T-helper 2 cell treated with Interferon-gamma antibody and Interleukin-4, amounts not matched to agents 5 μg/mL and 100 μg/mL, for 36 hours (primary cell): ENCODE measurements at regions not wholly inside any gene's neighbourhood (a gene's known extent, or its start where the extent isn't known, plus 50 kb on each side); places are given as distances from the start of the nearest gene placed in this dataset.

ENCODE experiments used
- DNase-seq: peaks from one replicate; pipeline ENCODE4 v3.0.0; 2021; ENCODE audit warnings: low spot score
- H3K27ac Mint-ChIP-seq: one replicate; pipeline ENCODE4 v1.8.0; 2021; ENCODE audit warnings: mild to moderate bottlenecking, mixed read lengths
- H3K27me3 Mint-ChIP-seq: one replicate; pipeline ENCODE4 v1.8.0; 2021; ENCODE audit warnings: low read depth, mixed read lengths
- H3K36me3 Mint-ChIP-seq: one replicate; pipeline ENCODE4 v1.8.0; 2021; ENCODE audit warnings: low read depth, mixed read lengths
- H3K4me1 Mint-ChIP-seq: one replicate; pipeline ENCODE4 v1.8.0; 2021; ENCODE audit warnings: low read depth, mixed read lengths
- H3K4me3 Mint-ChIP-seq: one replicate; pipeline ENCODE4 v1.8.0; 2022; ENCODE audit warnings: mild to moderate bottlenecking, moderate library complexity, mixed read lengths
- H3K9me3 Mint-ChIP-seq: one replicate; pipeline ENCODE4 v1.8.0; 2021; ENCODE audit warnings: mixed read lengths

DNA sequence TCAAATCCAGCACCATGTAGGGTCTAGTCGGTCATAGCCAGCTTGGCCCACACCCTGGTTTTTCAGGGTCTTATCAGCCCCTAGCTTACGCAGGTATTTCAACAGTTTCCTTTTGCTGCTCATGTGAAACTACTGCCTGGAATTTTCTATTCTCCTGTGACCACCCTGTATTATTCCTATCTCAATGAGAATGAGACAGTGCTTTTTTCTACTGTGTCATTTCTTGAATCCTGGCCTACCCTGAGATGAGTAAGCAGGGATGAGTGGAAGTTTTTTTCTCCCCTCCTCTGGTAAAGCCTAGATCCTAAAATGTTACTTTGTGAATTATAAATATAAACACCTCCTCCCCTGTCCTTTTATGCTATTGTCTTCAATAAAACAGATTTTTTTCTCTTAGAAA lies 62.7 kb upstream of the ARID2 start:
- no peak for DNase-seq

DNA sequence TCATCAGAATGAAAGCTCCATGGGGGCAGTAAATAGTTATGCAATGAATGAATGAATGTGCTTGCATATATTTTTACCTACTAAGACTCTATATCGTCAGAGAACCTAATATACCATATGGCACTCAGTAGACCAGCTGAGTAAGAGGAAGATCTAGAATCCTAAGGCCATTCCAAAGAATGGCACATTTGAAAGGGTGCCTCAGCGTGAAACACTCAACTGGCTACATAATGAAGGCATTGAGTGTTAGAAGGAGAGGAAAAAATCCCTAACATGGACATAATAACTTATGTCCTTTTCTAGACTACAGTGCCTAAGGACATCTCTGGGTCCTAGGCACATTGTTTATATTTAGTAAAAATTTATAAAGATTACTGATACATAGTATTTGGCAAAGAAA lies 61.7 kb upstream of the ARID2 start:
- no peak overlapping the region for H3K4me3 Mint-ChIP-seq
- no peak for DNase-seq
- H3K27ac Mint-ChIP-seq: peak overlapping the region; percentile 42
- peaks cover 43% of the 10 kb centered on the region for H3K27me3 Mint-ChIP-seq
- H3K9me3 Mint-ChIP-seq: no peaks in the 10 kb centered on the region
- H3K4me1 Mint-ChIP-seq: peaks cover 47% of the 10 kb centered on the region
- peaks cover 16% of the 10 kb centered on the region for H3K36me3 Mint-ChIP-seq

More for the DNA sequence above, 62.7 kb upstream of the ARID2 start:
- H3K4me1 Mint-ChIP-seq: peaks cover 47% of the 10 kb centered on the region
- no peak overlapping the region for H3K4me3 Mint-ChIP-seq
- peaks cover 16% of the 10 kb centered on the region for H3K36me3 Mint-ChIP-seq
- H3K27me3 Mint-ChIP-seq: peaks cover 51% of the 10 kb centered on the region
- no peaks in the 10 kb centered on the region for H3K9me3 Mint-ChIP-seq
- no peak overlapping the region for H3K27ac Mint-ChIP-seq

DNA sequence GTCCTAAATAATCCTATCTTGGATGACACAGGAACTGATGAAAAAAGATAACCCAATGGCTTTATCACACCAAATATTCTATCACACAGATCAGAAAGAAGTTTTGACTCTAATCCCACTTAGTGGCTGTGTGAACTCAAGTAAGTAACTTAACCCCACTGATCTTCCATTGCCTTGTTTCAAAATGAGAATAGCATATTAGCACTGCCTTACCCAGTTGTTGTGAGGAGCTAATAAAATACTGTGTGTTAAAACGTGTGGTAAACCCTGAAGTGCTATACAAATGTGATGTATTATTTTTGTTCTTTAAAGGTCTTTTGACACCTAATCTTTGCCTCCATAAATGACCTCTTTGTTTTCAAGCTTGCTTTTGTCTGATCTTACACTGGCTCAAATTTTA lies 60.9 kb upstream of the ARID2 start:
- no peaks in the 10 kb centered on the region for H3K9me3 Mint-ChIP-seq
- peaks cover 40% of the 10 kb centered on the region for H3K4me1 Mint-ChIP-seq
- peak overlapping the region; percentile 72 for H3K4me3 Mint-ChIP-seq
- peaks cover 16% of the 10 kb centered on the region for H3K36me3 Mint-ChIP-seq
- H3K27ac Mint-ChIP-seq: peak overlapping the region; percentile 84
- no peak for DNase-seq
- H3K27me3 Mint-ChIP-seq: peaks cover 39% of the 10 kb centered on the region

DNA sequence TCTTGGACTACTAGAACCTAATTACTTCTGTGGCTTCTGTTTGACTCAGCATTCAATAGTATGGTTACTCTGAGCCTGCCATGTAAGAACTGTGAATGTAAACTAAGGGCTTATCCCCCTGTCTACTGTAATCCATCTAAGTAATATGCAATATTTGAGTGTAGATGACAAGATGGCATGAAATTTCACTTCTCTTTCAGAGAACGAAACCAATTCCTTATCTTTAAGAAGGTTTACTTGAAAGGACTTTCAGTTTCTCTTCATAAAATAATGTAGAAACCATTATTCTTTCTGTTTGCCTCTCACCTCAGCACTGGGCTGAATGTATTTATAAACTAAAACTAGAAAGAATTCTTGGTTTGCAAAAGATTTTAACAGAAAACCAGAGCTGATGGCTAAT lies 60.4 kb upstream of the ARID2 start:
- peaks cover 34% of the 10 kb centered on the region for H3K27me3 Mint-ChIP-seq
- peaks cover 37% of the 10 kb centered on the region for H3K4me1 Mint-ChIP-seq
- no peak for DNase-seq
- H3K4me3 Mint-ChIP-seq: peak overlapping the region; percentile 72
- peaks cover 16% of the 10 kb centered on the region for H3K36me3 Mint-ChIP-seq
- no peaks in the 10 kb centered on the region for H3K9me3 Mint-ChIP-seq
- H3K27ac Mint-ChIP-seq: peak overlapping the region; percentile 84

DNA sequence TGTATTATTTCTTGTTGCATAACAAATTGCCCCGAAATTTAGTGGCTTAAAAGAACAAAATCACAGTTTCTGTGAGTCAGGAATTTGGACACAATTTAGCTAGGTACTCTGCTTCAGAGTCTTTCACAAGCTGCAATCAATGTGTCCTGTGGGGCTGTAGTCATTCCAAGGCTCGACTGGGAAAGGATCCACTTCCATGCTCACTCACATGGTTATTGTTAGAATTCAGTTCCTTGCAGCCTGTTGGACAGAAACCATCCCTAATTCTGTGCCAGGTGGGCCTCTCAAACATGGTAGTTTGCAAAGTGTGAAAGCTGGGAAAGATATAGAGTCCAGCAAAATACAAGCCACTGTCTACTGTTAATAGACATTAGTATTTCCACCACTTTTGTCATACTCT lies 59.7 kb upstream of the ARID2 start:
- Mint-ChIP-seq H3K4me3 (peak overlapping the region; percentile 19), H3K27me3 (peaks cover 27% of the 10 kb centered on the region), H3K27ac (peak overlapping the region; percentile 53), H3K36me3 (peaks cover 13% of the 10 kb centered on the region), H3K9me3 (no peaks in the 10 kb centered on the region), H3K4me1 (peaks cover 33% of the 10 kb centered on the region)
- DNase-seq: no peak

DNA sequence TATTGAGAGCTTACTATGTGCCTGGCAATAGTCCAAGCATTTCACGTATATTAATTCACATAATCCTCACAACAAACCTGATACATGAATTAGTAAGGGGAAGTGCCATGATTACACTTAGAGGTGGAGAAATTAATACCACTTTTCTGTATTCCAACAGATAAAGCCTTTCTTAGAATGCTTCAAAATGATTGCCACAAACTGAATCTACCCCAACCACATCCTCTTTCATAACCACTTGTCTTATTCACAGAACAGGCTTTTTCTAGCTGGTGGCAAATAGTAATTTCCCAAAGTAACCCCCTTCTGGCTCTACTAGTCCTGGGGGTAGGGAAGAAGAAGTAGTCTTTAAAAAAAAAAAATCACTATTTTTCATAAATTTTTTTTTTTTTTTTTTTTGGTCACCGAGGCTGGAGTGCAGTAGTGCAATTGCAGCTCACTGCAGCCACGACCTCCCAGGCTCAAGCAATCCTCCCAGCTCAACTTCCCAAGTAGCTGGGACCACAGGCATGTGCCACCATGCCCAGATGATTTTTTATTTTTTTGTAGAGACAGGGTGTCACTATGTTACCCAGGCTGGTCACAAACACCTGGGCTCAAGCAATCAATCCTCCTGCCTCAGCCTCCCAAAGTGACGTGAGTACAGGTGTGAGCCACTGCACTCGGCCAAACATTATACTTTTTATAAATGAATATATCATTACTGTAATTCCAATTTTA lies 59.0 kb upstream of the ARID2 start:
- peaks cover 23% of the 10 kb centered on the region for H3K27me3 Mint-ChIP-seq
- DNase-seq: peak; percentile 23
- H3K27ac Mint-ChIP-seq: peak overlapping the region; percentile 69
- H3K4me1 Mint-ChIP-seq: peaks cover 31% of the 10 kb centered on the region
- peaks cover 11% of the 10 kb centered on the region for H3K36me3 Mint-ChIP-seq
- H3K4me3 Mint-ChIP-seq: peak overlapping the region; percentile 43
- no peaks in the 10 kb centered on the region for H3K9me3 Mint-ChIP-seq

DNA sequence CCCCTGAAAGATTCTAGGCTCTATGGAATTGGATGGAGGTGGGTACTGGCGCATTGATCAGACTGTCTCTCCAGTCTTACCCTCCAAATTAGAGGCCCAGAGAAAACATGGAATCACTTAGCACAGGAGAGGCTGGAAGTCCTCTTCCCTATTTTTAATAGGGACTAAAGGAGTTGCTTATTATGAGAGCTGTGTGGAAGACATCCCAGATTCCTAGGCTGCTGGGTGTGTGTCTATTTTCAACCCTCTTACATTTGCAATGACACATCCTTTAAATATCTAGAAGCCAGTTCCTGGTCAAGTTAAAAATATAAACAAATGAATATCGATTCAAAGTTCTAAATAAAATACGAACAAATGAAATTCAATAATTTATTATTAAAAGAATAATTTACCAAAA lies 58.3 kb upstream of the ARID2 start:
- Mint-ChIP-seq H3K27ac (no peak overlapping the region), H3K4me1 (peaks cover 29% of the 10 kb centered on the region), H3K9me3 (no peaks in the 10 kb centered on the region), H3K36me3 (peaks cover 11% of the 10 kb centered on the region), H3K4me3 (no peak overlapping the region), H3K27me3 (peaks cover 18% of the 10 kb centered on the region)
- no peak for DNase-seq

DNA sequence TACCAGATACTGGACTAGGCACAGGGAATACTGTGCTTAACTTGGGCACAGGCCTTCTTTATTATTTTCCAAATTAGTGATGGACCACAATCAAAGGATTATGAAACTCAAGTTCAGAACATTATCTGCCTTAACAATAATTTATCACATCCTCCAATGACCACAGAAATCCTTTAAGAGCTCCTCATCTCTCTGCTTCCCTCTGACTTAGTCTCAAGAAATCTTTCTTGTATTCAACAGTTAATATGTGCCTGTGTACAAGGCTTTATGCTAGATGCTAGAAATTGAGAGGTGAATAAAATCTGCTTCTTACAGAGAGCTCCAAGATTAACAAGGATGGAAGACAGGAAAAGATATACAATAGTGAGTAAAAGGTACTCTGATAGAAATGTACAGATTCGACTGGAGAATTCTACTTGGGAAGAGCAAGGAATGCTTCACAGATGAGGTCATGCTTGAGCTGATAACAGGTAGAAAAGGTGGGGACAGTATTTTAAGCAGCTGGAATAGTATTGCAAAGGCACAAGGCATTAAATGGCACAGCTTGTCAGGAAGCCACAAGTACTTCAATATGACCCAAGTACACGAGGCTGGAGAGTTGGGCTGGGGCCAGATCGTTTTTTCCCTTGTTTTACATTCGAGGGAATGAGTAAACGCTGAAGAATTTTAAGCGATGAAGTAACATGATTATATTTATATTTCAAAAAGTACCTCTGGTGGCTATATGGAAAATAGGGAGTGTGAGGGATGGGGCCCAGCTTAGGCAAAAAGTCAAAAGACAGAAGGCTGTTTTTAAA lies 55.1 kb upstream of the ARID2 start:
- Mint-ChIP-seq H3K4me1 (peaks cover 6% of the 10 kb centered on the region), H3K27ac (no peak overlapping the region), H3K27me3 (peaks cover 24% of the 10 kb centered on the region), H3K4me3 (no peak overlapping the region), H3K9me3 (no peaks in the 10 kb centered on the region), H3K36me3 (no peaks in the 10 kb centered on the region)
- DNase-seq: no peak

DNA sequence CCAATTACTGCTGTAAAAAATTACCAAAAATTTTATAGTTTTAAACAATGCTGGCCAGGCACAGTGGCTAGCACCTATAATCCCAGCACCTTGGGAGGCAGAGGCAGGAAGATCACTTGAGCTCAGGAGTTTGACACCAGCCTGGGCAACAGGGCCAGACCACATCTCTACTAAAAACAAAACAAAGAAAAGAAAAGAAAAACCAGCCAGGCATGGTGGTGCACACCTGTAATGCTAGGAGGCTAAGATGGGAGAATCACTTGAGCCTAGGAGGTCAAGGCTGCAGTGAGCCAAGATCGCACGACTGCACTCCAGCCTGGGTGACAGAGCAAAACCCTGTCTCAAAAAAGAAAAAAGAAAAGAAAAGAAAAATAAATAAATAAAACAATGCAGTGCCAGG lies 54.0 kb upstream of the ARID2 start:
- H3K27ac Mint-ChIP-seq: no peak overlapping the region
- no peak for DNase-seq
- no peak overlapping the region for H3K4me3 Mint-ChIP-seq
- H3K4me1 Mint-ChIP-seq: peaks cover 7% of the 10 kb centered on the region
- peaks cover 33% of the 10 kb centered on the region for H3K27me3 Mint-ChIP-seq
- H3K36me3 Mint-ChIP-seq: no peaks in the 10 kb centered on the region
- no peaks in the 10 kb centered on the region for H3K9me3 Mint-ChIP-seq
